Activated CD8-positive, alpha-beta T cell treated with anti-CD3 and anti-CD28 coated beads for 36 hours (primary cell): ENCODE measurements at regions not wholly inside any gene's neighbourhood (a gene's known extent, or its start where the extent isn't known, plus 50 kb on each side); places are given as distances from the start of the nearest gene placed in this dataset.

Experiments
- ATAC-seq: fragments of 200-7000 bp; cut with Tn5 transposase; one replicate; pipeline ENCODE4 v1.10.0; 2021; ENCODE audit warnings: mild to moderate bottlenecking, moderate library complexity
- CTCF ChIA-PET: fragments of 350-600 bp; sonication (Branson Sonifier 250); formaldehyde crosslinking; loops from one replicate; lab custom pipeline; 2021; ENCODE audit warnings: antibody characterized with exemption; lab: Charles Lee
- POLR2A ChIA-PET: fragments of 350-600 bp; sonication (Branson Sonifier 250); formaldehyde crosslinking; loops from one replicate; lab custom pipeline; 2021; ENCODE audit warnings: antibody characterized with exemption; lab: Charles Lee
- DNase-seq: peaks from one replicate; pipeline ENCODE4 v3.0.0-alpha.2; 2020
- H3K27ac Mint-ChIP-seq: one replicate; pipeline ENCODE4 v1.8.0; 2021; ENCODE audit warnings: mild to moderate bottlenecking, mixed read lengths
- H3K27me3 Mint-ChIP-seq: one replicate; pipeline ENCODE4 v1.8.0; 2021; ENCODE audit warnings: mixed read lengths
- H3K36me3 Mint-ChIP-seq: one replicate; pipeline ENCODE4 v1.8.0; 2021; ENCODE audit warnings: low read depth, mixed read lengths
- H3K4me1 Mint-ChIP-seq: one replicate; pipeline ENCODE4 v1.8.0; 2021; ENCODE audit warnings: low read depth, mixed read lengths
- H3K4me3 Mint-ChIP-seq: one replicate; pipeline ENCODE4 v1.8.0; 2021; ENCODE audit warnings: mild to moderate bottlenecking, moderate library complexity, mixed read lengths
- H3K9me3 Mint-ChIP-seq: one replicate; pipeline ENCODE4 v1.8.0; 2021; ENCODE audit warnings: mixed read lengths
- intact Hi-C: fragments of 100-400 bp; cut with micrococcal nuclease; formaldehyde crosslinking; loops from one replicate; pipeline ENCODE4 v1.10.0; 2022
- TF ChIP-seq, protein P1 (sequence below): fragments of 200-600 bp; IDR thresholded peaks from one replicate; pipeline ENCODE4 v1.8.0; 2022; ENCODE audit warnings: antibody characterized with exemption, mild to moderate bottlenecking

DNA sequence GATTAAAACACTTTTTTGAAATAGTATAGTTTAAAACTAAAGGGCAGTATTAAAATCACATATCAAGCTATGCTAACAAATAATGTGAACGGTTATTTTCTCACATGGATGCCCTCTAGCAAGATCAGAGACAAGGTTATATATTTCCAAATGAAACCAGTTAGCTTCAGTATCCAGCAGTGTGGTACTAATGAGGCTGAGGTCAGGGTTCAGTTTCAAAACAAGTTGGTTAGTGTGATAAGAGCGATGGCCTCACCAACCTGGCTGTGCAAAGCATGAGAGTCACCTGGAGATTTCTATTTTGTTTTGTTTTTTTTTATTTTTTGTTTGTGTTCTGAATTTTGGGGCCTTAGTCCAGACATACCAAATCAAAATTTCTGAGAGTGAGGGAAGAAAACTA lies 352.2 kb upstream of the KITLG start:
- H3K36me3 Mint-ChIP-seq: no peaks in the 10 kb centered on the region
- H3K4me3 Mint-ChIP-seq: no peak overlapping the region
- DNase-seq (no peak), ATAC-seq (no peak)
- TF ChIP-seq, protein P1, sequence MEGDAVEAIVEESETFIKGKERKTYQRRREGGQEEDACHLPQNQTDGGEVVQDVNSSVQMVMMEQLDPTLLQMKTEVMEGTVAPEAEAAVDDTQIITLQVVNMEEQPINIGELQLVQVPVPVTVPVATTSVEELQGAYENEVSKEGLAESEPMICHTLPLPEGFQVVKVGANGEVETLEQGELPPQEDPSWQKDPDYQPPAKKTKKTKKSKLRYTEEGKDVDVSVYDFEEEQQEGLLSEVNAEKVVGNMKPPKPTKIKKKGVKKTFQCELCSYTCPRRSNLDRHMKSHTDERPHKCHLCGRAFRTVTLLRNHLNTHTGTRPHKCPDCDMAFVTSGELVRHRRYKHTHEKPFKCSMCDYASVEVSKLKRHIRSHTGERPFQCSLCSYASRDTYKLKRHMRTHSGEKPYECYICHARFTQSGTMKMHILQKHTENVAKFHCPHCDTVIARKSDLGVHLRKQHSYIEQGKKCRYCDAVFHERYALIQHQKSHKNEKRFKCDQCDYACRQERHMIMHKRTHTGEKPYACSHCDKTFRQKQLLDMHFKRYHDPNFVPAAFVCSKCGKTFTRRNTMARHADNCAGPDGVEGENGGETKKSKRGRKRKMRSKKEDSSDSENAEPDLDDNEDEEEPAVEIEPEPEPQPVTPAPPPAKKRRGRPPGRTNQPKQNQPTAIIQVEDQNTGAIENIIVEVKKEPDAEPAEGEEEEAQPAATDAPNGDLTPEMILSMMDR: no peak
- H3K27ac Mint-ChIP-seq: no peak overlapping the region
- CTCF ChIA-PET: no interaction called here
- H3K27me3 Mint-ChIP-seq: peaks cover 4% of the 10 kb centered on the region
- intact Hi-C loops: no loop called here
- H3K9me3 Mint-ChIP-seq: no peaks in the 10 kb centered on the region
- H3K4me1 Mint-ChIP-seq: no peaks in the 10 kb centered on the region
- POLR2A ChIA-PET: no interaction called here

DNA sequence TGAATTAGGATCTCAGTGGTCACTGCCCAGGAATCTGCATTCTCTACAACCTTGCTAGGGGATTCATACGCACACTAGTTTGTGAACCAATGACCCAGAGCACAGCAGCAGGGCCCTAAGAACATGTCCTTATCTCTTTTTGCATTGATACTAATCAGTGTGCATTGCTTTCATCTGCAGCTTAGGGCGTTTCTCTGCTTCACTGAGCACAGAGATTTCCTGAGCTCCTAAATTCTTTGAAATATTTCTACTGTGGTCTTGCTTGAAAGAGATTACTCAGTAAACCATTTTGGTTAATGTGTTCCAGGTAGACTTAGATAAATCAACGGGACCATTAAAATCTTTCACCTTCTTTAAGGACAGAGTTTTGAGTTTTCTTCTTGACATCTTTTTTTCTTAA lies 351.3 kb upstream of the KITLG start:
- no peak for ATAC-seq
- intact Hi-C loops: no loop called here
- DNase-seq: no peak
- Mint-ChIP-seq H3K27me3 (peaks cover 4% of the 10 kb centered on the region), H3K4me3 (no peak overlapping the region), H3K27ac (no peak overlapping the region), H3K9me3 (no peaks in the 10 kb centered on the region), H3K36me3 (no peaks in the 10 kb centered on the region), H3K4me1 (no peaks in the 10 kb centered on the region)
- CTCF ChIA-PET: no interaction called here
- TF ChIP-seq, protein P1: no peak
- POLR2A ChIA-PET: no interaction called here

DNA sequence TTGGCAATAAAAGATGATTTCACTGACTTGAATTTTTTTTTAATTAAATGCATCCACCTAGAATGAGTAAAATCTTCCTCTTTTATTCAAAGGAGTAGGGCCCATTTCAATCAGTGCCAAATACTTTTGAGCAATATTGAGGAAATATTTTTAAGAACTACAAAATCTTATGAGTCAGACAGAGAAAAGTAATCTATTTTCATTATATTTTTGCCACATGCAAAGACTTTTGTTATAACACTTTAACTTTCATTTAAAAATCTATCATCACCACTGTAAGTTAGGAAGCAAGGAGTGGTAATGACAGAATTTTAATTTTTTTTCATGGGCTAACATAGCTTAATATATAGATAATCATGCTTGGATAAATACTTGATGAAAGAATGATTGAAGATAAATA lies 345.2 kb upstream of the KITLG start:
- Mint-ChIP-seq H3K27ac (no peak overlapping the region), H3K4me1 (no peaks in the 10 kb centered on the region), H3K36me3 (no peaks in the 10 kb centered on the region), H3K9me3 (no peaks in the 10 kb centered on the region), H3K4me3 (no peak overlapping the region), H3K27me3 (peaks cover under 1% of the 10 kb centered on the region)
- CTCF ChIA-PET: interaction anchor here (1.0 kb wide), 1 partner anchor 9 kb away, joined by 3 read pairs; no protein-coding TSS in a partner anchor
- no peak for DNase-seq
- ATAC-seq: no peak
- POLR2A ChIA-PET: no interaction called here
- TF ChIP-seq, protein P1: no peak
- intact Hi-C loops: no loop called here

DNA sequence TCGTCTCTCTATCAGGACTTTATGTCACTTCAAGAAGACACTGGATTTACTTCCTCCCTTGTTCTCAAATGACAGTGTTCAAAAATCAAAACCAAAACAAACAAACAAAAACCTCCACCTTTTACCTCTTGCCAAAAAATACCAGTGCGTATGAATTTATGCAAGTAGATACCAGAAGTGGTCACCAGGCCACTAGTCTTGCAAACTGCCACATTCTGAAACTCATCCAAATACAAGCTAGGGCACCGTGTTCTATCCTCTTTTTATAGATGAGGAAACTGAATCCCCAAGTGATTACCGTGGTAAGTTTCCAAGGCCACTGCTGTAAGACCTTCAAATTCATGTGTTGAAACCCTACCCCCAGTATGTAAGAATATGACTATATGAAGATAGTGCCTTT lies 343.9 kb upstream of the KITLG start:
- Mint-ChIP-seq H3K4me1 (no peaks in the 10 kb centered on the region), H3K4me3 (no peak overlapping the region), H3K27me3 (no peaks in the 10 kb centered on the region), H3K9me3 (no peaks in the 10 kb centered on the region), H3K27ac (no peak overlapping the region), H3K36me3 (no peaks in the 10 kb centered on the region)
- intact Hi-C loops: no loop called here
- ChIA-PET CTCF (no interaction called here), POLR2A (no interaction called here)
- TF ChIP-seq, protein P1: no peak
- DNase-seq (no peak), ATAC-seq (no peak)

DNA sequence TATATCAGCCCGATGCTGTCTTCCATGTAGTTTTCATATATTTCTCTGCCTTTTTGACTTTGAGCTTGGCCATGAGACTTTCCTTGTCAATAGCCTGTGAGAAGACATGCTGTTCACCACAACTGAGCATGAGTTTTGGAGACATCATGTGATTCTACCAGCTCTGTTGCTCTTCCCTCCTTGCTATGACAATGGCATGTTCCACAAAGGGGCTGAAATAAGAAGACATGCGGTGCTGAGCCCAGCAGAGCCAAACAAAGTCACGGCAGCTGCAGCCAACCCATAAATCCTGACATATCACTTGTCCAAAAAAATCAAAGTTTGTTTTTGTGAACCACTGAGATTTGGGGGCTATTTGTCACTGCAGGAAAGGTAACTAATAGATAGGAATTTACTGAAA lies 343.4 kb upstream of the KITLG start:
- no peak for ATAC-seq
- ChIA-PET CTCF (no interaction called here), POLR2A (no interaction called here)
- TF ChIP-seq, protein P1: no peak
- DNase-seq: no peak
- H3K9me3 Mint-ChIP-seq: no peaks in the 10 kb centered on the region
- intact Hi-C loops: no loop called here
- H3K27me3 Mint-ChIP-seq: no peaks in the 10 kb centered on the region
- H3K4me1 Mint-ChIP-seq: no peaks in the 10 kb centered on the region
- H3K4me3 Mint-ChIP-seq: no peak overlapping the region
- no peak overlapping the region for H3K27ac Mint-ChIP-seq
- no peaks in the 10 kb centered on the region for H3K36me3 Mint-ChIP-seq
